ENCODE measurements at regions not wholly inside any gene's neighbourhood (a gene's known extent, or its start where the extent isn't known, plus 50 kb on each side); places are given as distances from the start of the nearest gene placed in this dataset.

DNA sequence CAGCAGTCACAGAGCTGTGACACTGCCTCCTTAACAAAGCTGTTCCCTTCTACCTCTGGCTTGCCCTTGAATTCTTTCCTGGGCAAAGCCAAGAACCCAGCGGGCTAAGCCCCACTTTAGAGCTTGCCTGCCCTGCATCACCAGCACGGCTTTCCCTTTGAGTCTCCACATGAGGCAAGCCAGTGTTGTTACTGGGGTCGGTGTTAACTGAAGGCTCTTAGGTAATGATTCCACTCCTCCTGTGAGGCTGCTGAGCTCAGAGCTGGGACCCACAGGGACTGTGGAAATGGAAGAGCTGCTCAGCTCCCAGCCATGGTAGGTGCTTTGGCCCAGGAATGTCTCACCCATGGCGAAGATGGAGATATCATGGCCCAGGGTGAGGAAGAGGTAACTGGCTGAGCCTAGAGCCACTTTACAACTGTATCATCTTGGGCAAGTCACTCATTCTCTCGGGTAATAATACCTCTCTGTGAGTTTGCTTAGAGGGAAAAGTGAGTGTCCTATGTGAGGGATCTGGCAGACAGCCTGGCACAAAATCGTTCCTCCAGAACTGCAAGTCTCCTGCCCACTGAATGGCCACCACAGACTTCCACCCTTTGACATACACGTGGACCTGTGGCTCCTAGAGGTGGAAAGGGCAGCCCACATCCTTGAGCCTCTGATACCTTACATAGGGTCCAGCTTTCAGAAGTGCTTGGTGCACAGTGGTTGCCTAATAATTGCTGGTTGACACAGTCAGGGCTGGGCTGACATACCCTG, 654.1 kb downstream of the PTPRU start:
- DNase-seq (ENCODE audit: extremely low spot score): no peak
- TF ChIP-seq CTCF (IDR thresholded peaks at IDR 0.05; ENCODE audit: control extremely low read depth, extremely low read depth, low read depth, missing control alignments): no peak
- CTCF ChIA-PET: interaction anchor here (1.1 kb wide), 1 partner anchor 12 kb away, joined by 3 read pairs; no protein-coding TSS in a partner anchor
- POLR2A ChIA-PET: no interaction called here

DNA sequence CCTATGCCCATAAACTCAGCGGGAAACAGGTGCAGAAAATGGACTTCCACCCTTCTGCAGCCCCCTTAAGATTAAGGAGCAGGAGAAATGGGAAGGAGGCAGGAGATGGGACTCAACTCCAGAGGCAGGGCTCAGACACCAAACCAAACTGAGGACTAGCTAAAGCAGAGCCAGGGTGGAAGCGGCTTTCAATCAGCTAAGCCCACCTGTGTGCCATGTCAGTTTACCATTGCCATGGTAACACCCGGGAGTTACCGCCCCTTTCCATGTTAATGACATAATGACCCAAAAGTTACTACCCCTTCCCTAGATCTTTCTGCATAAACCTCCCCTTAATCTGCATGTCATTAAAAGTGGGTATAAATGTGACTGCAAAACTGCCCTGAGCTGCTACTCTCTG, 653.5 kb downstream of the PTPRU start:
- DNase-seq (ENCODE audit: extremely low spot score): no peak
- ChIA-PET POLR2A (no interaction called here), CTCF (interaction anchor here (1.1 kb wide), 1 partner anchor 12 kb away, joined by 3 read pairs; no protein-coding TSS in a partner anchor)
- TF ChIP-seq CTCF (IDR thresholded peaks at IDR 0.05; ENCODE audit: control extremely low read depth, extremely low read depth, low read depth, missing control alignments): no peak

DNA sequence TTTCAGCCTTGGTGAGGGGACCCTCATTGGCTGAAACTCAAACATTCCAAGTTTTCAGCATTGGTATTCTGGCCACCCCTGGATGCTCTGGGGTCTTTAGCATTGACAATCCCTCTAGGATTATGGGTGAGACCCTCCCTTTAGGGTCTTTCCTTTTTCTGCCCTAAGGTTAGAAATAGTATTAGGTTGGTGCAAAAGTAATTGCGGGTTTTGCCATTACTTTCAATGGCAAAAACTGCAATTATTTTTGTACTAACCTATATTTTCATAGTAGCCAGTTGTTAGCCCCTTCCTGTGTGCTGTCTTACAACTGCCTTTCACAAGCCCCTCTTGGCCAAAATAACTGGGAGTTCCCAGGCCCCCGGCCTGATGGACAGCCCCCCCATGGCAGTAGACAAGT, 648.4 kb downstream of the PTPRU start:
- POLR2A ChIA-PET: no interaction called here
- CTCF ChIA-PET: no interaction called here
- DNase-seq (ENCODE audit: extremely low spot score): no peak
- TF ChIP-seq CTCF (IDR thresholded peaks at IDR 0.05; ENCODE audit: control extremely low read depth, extremely low read depth, low read depth, missing control alignments): no peak

DNA sequence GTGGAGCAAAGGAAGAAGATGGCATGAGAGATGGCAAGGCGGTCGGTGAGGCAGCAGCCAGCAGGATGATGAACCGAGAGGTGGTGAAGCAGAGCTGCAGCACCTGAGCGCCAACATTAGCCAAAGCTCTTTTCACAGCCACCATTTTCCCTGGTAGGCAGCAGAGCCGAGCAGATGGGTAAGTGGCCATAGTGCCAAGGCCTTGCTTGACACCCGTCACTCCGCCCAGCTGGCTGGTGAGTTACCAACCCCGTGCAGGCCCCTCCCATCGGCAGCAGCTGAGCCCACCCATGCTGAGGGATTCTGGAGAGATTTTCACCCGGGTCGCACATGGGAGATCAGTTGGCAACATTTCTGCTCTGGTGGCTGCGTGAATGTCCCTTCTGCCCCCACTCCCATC, 647.7 kb downstream of the PTPRU start:
- no peak for TF ChIP-seq CTCF (IDR thresholded peaks at IDR 0.05; ENCODE audit: control extremely low read depth, extremely low read depth, low read depth, missing control alignments)
- CTCF ChIA-PET: no interaction called here
- no peak for DNase-seq (ENCODE audit: extremely low spot score)

DNA sequence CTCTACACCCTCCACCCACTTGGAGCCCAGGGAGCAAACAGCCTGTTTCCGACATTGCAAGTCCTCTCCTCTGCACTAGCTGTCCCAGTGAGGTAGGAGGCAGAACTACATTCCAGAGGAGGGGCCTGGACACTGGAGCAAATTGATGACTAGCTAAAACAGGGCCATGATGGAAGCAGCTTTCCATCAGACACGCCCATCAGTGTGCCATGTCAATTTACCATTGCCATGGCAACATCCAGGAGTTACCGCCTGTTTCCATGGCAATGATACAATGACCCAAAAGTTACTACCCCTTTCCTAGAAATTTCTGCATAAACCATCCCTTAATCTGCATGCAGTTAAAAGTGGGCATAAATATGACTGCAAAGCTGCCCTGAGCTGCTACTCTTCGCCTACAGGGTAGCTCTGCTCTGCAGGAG, 647.1 kb downstream of the PTPRU start:
- TF ChIP-seq CTCF (IDR thresholded peaks at IDR 0.05; ENCODE audit: control extremely low read depth, extremely low read depth, low read depth, missing control alignments): no peak
- CTCF ChIA-PET: interaction anchor here (0.9 kb wide), 1 partner anchor 497 kb away, joined by 3 read pairs; no protein-coding TSS in a partner anchor
- POLR2A ChIA-PET: no interaction called here
- DNase-seq (ENCODE audit: extremely low spot score): no peak

More for the DNA sequence above, 647.7 kb downstream of the PTPRU start:
- POLR2A ChIA-PET: no interaction called here

DNA sequence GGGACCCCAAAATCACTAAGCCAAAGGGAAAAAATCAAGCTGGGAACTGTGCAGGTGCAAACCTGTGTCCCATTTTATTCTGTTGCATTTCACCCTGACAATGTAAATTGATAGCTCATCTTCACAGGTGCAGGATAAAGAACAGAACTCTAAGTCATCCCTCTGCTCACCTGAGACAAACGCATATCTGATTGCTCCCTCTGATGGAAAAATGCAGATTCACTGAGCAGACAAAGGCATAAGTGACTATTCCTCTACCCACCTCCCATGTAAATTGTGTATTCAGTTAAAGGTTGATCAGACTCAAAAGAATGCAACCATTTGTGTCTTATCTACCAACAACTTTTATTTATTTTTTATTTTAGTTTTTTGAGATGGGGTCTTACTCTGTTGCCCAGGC, 644.2 kb downstream of the PTPRU start:
- ChIA-PET POLR2A (no interaction called here), CTCF (no interaction called here)
- no peak for DNase-seq (ENCODE audit: extremely low spot score)
- TF ChIP-seq CTCF (IDR thresholded peaks at IDR 0.05; ENCODE audit: control extremely low read depth, extremely low read depth, low read depth, missing control alignments): no peak

Measured in GM10248 (cell line).